Astrocyte (in vitro differentiated cells and primary cell): ENCODE measurements at regions not wholly inside any gene's neighbourhood (a gene's known extent, or its start where the extent isn't known, plus 50 kb on each side); places are given as distances from the start of the nearest gene placed in this dataset.

Experiments
- DNase-seq: peaks from one replicate; pipeline ENCODE4 v3.0.0-alpha.2; 2010; ENCODE audit warnings: low read depth
- FAIRE-seq: peaks from 2 replicates; lab custom pipeline; 2011; peaks lifted over from hg19 to GRCh38; lab: Jason Lieb, UNC
- H2AFZ ChIP-seq: 2 replicates; pipeline ENCODE4 v1.6.0; 2012; ENCODE audit warnings: low read depth, low read length, inconsistent platforms
- H3K27ac ChIP-seq: 2 replicates; pipeline ENCODE4 v1.5.1; 2011; ENCODE audit warnings: low read depth, low read length, inconsistent platforms
- H3K27me3 ChIP-seq: 2 replicates; pipeline ENCODE4 v1.6.0; 2011; ENCODE audit warnings: low read length, inconsistent platforms; ENCODE audit not compliant: insufficient read depth
- H3K36me3 ChIP-seq: 2 replicates; pipeline ENCODE4 v1.5.1; 2011; ENCODE audit warnings: low read length, inconsistent platforms; ENCODE audit not compliant: insufficient read depth
- H3K4me1 ChIP-seq: 2 replicates; pipeline ENCODE4 v1.5.1; 2011; ENCODE audit warnings: low read length, inconsistent platforms; ENCODE audit not compliant: insufficient read depth
- H3K4me2 ChIP-seq: 2 replicates; pipeline ENCODE4 v1.6.0; 2012; ENCODE audit warnings: low read length, inconsistent platforms
- H3K4me3 ChIP-seq: 2 replicates; pipeline ENCODE4 v1.5.1; 2011; ENCODE audit warnings: low read depth, mild to moderate bottlenecking, low read length, inconsistent platforms; ENCODE audit not compliant: insufficient read depth
- H3K79me2 ChIP-seq: 2 replicates; pipeline ENCODE4 v1.6.0; 2012; ENCODE audit warnings: mild to moderate bottlenecking, low read length, inconsistent platforms; ENCODE audit not compliant: insufficient read depth
- H3K9ac ChIP-seq: 2 replicates; pipeline ENCODE4 v1.6.0; 2012; ENCODE audit warnings: mild to moderate bottlenecking, low read length, inconsistent platforms
- H3K9me3 ChIP-seq: 2 replicates; pipeline ENCODE4 v1.5.1; 2012; ENCODE audit warnings: low read depth, mild to moderate bottlenecking, low read length, inconsistent platforms; ENCODE audit not compliant: insufficient read depth
- H4K20me1 ChIP-seq: 2 replicates; pipeline ENCODE4 v1.6.0; 2012; ENCODE audit warnings: low read length, inconsistent platforms; ENCODE audit not compliant: insufficient read depth
- H3K27ac Mint-ChIP-seq: one replicate; pipeline ENCODE4 v1.8.0; 2021; ENCODE audit warnings: mild to moderate bottlenecking, mixed read lengths; ENCODE audit not compliant: unreplicated experiment
- H3K27me3 Mint-ChIP-seq: one replicate; pipeline ENCODE4 v1.8.0; 2021; ENCODE audit warnings: low read depth, mixed read lengths; ENCODE audit not compliant: unreplicated experiment
- H3K36me3 Mint-ChIP-seq: one replicate; pipeline ENCODE4 v1.8.0; 2021; ENCODE audit warnings: low read depth, mixed read lengths; ENCODE audit not compliant: unreplicated experiment
- H3K4me1 Mint-ChIP-seq: one replicate; pipeline ENCODE4 v1.8.0; 2021; ENCODE audit warnings: low read depth, mixed read lengths; ENCODE audit not compliant: unreplicated experiment
- H3K4me3 Mint-ChIP-seq: one replicate; pipeline ENCODE4 v1.8.0; 2021; ENCODE audit warnings: mild to moderate bottlenecking, moderate library complexity, mixed read lengths; ENCODE audit not compliant: unreplicated experiment
- H3K9me3 Mint-ChIP-seq: one replicate; pipeline ENCODE4 v1.8.0; 2021; ENCODE audit warnings: mild to moderate bottlenecking, mixed read lengths; ENCODE audit not compliant: unreplicated experiment
- CTCF ChIP-seq: IDR thresholded peaks from 2 replicates; pipeline ENCODE4 v1.5.1; 2011; ENCODE audit warnings: low read depth, mild to moderate bottlenecking, inconsistent platforms, low read length, moderate library complexity; ENCODE audit not compliant: insufficient read depth
- EZH2 ChIP-seq: IDR thresholded peaks from 2 replicates; pipeline ENCODE4 v1.6.1; 2012; ENCODE audit warnings: mild to moderate bottlenecking, low read length, inconsistent platforms; ENCODE audit not compliant: insufficient read depth

GRCh38 chr13:111865046-111865445 lies 201.9 kb upstream of the SOX1 start:
- H3K36me3 Mint-ChIP-seq: no peaks in the 10 kb centered on the region
- peaks cover 2% of the 10 kb centered on the region for H3K4me1 Mint-ChIP-seq
- H3K9ac ChIP-seq: no peak overlapping the region
- H3K4me3 ChIP-seq: no peak overlapping the region
- no peaks in the 10 kb centered on the region for H3K9me3 ChIP-seq
- H2AFZ ChIP-seq: no peak overlapping the region
- H3K27ac Mint-ChIP-seq: no peak overlapping the region
- TF ChIP-seq CTCF (no peak), EZH2 (no peak)
- no peaks in the 10 kb centered on the region for H3K79me2 ChIP-seq
- no peak overlapping the region for H3K27ac ChIP-seq
- H3K36me3 ChIP-seq: no peaks in the 10 kb centered on the region
- peaks cover 13% of the 10 kb centered on the region for H3K9me3 Mint-ChIP-seq
- no peaks in the 10 kb centered on the region for H3K4me1 ChIP-seq
- H4K20me1 ChIP-seq: no peaks in the 10 kb centered on the region
- H3K27me3 Mint-ChIP-seq: peaks cover 61% of the 10 kb centered on the region
- FAIRE-seq: no peak
- no peak for DNase-seq
- H3K4me2 ChIP-seq: no peak overlapping the region
- no peak overlapping the region for H3K4me3 Mint-ChIP-seq
- H3K27me3 ChIP-seq: no peaks in the 10 kb centered on the region

GRCh38 chr13:111865826-111866225 lies 201.1 kb upstream of the SOX1 start:
- H3K79me2 ChIP-seq: no peaks in the 10 kb centered on the region
- no peak overlapping the region for H3K4me3 Mint-ChIP-seq
- H3K4me3 ChIP-seq: no peak overlapping the region
- H3K36me3 ChIP-seq: no peaks in the 10 kb centered on the region
- no peaks in the 10 kb centered on the region for H3K4me1 Mint-ChIP-seq
- no peaks in the 10 kb centered on the region for H4K20me1 ChIP-seq
- no peak overlapping the region for H3K27ac ChIP-seq
- H3K27ac Mint-ChIP-seq: no peak overlapping the region
- no peaks in the 10 kb centered on the region for H3K27me3 ChIP-seq
- TF ChIP-seq CTCF (no peak), EZH2 (no peak)
- FAIRE-seq (no peak), DNase-seq (no peak)
- peaks cover 9% of the 10 kb centered on the region for H3K9me3 Mint-ChIP-seq
- no peaks in the 10 kb centered on the region for H3K4me1 ChIP-seq
- H3K9ac ChIP-seq: no peak overlapping the region
- no peaks in the 10 kb centered on the region for H3K36me3 Mint-ChIP-seq
- H3K4me2 ChIP-seq: no peak overlapping the region
- no peaks in the 10 kb centered on the region for H3K9me3 ChIP-seq
- H2AFZ ChIP-seq: no peak overlapping the region
- H3K27me3 Mint-ChIP-seq: peaks cover 59% of the 10 kb centered on the region

- peaks cover 63% of the 10 kb centered on the region for H3K27me3 Mint-ChIP-seq
- Histone ChIP-seq H3K27me3 (no peaks in the 10 kb centered on the region), H2AFZ (no peak overlapping the region), H4K20me1 (no peaks in the 10 kb centered on the region), H3K4me3 (no peak overlapping the region), H3K4me2 (no peak overlapping the region), H3K9me3 (no peaks in the 10 kb centered on the region), H3K4me1 (no peaks in the 10 kb centered on the region), H3K79me2 (no peaks in the 10 kb centered on the region), H3K9ac (no peak overlapping the region), H3K27ac (no peak overlapping the region), H3K36me3 (no peaks in the 10 kb centered on the region)
- H3K27ac Mint-ChIP-seq: no peak overlapping the region
- no peak for FAIRE-seq
- H3K4me3 Mint-ChIP-seq: no peak overlapping the region
- no peak for DNase-seq
- H3K36me3 Mint-ChIP-seq: no peaks in the 10 kb centered on the region
- H3K4me1 Mint-ChIP-seq: no peaks in the 10 kb centered on the region
- H3K9me3 Mint-ChIP-seq: peaks cover 7% of the 10 kb centered on the region
- no peak for TF ChIP-seq EZH2
- TF ChIP-seq CTCF: no peak
Observed at GRCh38 chr13:111866731-111867245, 200.2 kb upstream of the SOX1 start.
